ENCODE measurements at regions not wholly inside any gene's neighbourhood (a gene's known extent, or its start where the extent isn't known, plus 50 kb on each side); places are given as distances from the start of the nearest gene placed in this dataset.

- no peak for TF ChIP-seq EZH2 (IDR thresholded peaks at IDR 0.05; ENCODE audit: low read depth)
- TF ChIP-seq CTCF (conservative IDR thresholded peaks at IDR 0.05) = no peak
Observed at GRCh38 chr10:8301831-8302230, 247.3 kb downstream of the GATA3 start.
